Stimulated activated CD8-positive, alpha-beta memory T cell treated with anti-CD3 and anti-CD28 coated beads, Interleukin-2, amount 100 ng/mL, for 1 hour (primary cell): ENCODE measurements at regions not wholly inside any gene's neighbourhood (a gene's known extent, or its start where the extent isn't known, plus 50 kb on each side); places are given as distances from the start of the nearest gene placed in this dataset.

Experiments used
- DNase-seq, 2 donors: peaks; one replicate each; pipeline ENCODE4 v3.0.0-alpha.2; 2020; ENCODE audit warnings: low read depth in 2 of 2

DNA sequence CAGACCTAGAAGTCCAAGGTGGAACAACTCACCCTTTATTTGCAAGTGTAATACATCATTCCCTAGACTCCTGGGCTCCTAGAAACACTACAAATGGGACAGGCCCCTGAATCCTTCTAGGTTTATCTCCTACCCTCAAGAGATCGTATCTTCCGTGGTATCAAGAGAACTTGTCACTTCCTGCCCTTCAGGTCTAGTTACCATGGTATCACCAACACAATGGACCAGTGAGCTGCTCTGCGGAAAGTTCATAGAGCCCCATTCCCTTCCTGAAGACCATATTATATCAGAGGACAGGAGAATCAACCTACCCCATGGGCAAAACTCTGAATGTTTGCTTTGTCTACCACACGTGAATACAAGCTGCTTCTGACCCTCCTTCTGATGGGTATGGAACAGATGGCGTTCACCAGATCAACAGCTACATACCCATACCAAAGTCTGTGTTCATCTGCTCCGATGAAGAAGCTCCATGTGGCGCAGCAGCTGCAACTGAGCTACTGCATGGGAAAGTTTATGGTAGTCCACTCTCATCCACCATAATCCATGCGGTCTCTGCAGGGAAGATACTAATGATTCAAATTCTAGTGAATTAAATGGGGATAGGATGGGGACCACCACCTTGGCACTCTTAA lies 84.6 kb upstream of the KLF13 start:
- no peak for DNase-seq

DNA sequence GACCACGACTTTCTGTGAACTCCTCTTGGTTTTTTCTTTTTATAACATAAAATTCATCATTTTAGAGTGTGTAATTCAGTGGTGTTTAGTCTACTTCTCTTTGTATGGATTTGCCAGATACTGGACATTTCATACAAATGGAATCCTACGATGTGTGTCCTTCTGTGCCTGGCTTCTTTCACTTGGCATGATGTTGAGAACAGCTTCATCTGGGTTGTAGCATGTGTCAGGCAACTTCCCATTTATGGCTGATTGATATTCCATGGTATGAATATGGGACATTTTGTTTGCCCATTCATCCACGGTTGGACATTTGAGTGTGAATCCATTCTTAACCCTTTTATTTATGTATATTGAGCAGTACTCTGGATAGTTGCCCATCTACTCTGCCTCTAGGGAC lies 82.7 kb upstream of the KLF13 start:
- no peak for DNase-seq

DNA sequence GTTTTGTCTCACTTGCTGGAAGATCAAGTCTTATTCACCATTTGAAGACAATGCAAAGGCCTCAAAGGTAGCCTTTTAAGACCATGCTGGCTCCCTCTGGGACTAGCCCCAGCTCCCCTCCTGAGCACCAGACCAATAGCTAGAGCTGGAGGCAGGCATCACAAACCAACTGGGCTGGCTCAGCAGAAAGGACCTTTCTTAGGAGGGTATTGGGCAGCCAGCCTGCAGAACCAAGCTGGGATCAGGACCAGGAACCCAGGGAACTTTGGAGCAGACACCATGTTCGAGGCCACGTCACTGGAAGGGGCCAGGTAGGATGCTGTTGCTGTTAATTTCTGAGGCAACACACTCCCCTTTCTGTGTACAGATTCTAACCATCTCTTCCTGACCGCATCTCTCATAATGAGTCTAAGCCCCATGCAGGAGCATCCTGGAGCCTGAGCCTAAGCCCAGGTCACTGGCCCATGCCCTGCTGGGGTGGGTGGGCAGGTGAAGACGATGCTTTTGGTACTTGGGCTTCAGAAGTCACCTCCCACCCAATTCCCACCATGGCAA lies 81.4 kb upstream of the KLF13 start:
- DNase-seq = no peak

DNA sequence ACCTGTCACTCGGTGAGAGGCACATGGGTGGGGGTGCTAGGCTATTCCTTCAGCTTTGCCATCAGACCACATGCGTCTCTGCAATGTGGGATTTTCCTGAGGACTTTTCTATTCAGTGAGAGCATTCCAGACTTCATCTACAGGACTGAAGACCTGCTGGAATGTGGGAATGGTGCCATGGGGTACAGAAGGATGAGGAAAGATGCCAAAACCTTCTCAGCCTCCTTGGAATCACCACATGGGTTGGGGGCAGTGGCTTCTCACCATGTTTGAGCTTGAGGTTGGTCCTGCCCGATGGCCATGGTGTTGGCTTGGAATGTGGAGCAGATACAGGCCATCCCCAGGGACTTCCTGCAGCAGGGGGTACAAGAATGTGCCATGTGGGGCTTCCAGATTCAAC lies 80.9 kb upstream of the KLF13 start:
- DNase-seq = no peak

DNA sequence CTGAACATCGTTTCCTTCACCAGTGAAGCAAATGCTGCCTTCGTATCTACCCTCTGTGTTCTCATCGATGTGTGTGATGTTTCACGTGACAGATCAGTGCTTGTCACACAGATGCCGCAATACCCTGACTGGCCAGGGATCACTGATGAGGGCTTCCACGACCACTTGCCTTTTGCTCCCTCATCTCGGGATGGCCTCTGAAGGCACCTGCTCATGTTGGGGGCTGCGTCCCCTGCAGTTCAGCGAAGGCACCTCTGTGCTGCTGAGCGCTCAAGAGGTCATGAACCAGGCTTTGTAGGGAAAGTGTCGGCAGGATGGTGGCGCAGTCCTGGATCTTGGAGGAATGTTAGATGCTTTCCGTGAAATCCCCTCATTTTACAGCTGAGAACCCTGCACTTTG lies 79.2 kb upstream of the KLF13 start:
- no peak for DNase-seq

DNA sequence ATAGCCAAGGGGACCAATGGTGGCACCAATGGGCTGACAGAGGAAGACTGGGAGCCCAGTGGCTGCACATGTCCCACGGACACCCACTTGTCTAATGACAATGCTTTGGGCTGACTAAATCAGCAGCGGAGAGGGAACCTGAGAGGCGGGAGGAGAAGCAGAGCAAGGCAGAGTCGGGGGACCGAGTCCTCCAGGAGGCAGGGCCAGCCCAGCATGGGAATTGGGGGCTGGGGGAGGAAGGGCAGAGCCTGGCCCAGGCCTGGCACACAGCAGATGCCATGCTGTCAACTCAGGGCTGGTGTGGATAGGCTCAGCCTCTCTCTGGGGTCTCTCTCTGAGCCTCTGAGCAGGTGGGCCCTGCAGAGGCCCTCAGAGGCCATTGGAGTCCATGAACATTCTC lies 78.4 kb upstream of the KLF13 start:
- no peak for DNase-seq

DNA sequence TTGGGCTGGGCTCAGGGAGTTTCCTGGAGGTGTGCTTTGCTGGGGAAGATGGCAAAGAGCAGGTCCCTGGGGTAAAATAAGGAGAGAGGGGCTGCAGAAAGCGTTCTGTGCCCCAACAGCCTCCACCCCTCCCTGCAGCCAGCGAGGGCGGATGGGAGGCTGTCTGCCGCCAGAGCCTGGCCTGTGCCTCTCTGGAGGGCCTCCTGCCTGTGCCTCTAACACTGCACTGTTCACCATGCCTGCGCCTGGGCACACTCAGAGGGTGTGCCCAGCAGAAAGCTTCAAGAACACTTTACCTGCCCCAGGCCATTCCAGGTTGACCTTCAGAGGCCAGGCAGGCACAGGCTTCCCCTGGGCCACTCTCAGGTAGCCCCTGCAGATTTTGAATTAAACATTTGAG lies 77.7 kb upstream of the KLF13 start:
- no peak for DNase-seq

DNA sequence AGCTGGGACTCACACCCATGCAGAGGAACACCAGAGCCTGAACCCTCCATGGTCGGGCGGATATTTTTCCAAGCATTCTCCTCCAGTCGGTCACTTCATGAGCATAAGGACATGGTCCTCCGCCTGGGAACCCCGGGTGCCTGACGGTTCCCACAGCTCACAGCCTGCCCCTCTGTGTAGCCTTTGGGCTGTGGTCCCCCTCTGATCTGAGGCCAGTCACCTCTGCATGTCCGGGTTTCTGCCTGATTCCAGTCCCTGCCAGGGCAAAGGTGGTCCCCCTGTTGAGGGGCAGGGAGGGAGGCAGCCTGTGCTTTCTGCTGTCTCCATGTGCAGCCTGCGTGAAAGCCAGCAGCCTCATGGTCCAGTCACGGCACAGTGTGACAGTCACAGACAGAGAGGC lies 76.6 kb upstream of the KLF13 start:
- no peak for DNase-seq

DNA sequence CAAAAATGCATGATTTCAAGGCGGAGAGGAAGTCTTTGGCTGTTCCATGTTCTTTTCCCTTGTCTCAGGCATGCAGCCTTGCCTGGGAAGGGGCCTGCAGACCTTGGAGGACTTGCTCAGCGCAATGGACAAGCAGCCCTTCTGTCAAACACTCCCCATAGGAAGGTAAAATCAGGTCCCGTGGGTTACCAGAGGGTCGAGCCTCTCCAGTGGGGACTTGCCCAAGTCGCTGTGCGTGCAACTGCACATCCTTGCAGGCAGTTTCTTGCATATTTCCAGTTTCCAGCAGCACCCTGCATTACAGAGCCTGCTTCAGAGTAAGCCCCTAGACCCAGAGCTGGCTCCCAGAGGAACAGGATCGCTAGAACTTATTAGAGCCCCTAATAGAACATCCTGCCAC lies 75.5 kb upstream of the KLF13 start:
- no peak for DNase-seq

GRCh38 chr15:31252171-31252785 lies 74.4 kb upstream of the KLF13 start:
- DNase-seq = no peak

GRCh38 chr15:31254431-31255175 lies 72.0 kb upstream of the KLF13 start:
- no peak for DNase-seq

GRCh38 chr15:31255176-31255510 lies 71.5 kb upstream of the KLF13 start:
- DNase-seq = no peak

DNA sequence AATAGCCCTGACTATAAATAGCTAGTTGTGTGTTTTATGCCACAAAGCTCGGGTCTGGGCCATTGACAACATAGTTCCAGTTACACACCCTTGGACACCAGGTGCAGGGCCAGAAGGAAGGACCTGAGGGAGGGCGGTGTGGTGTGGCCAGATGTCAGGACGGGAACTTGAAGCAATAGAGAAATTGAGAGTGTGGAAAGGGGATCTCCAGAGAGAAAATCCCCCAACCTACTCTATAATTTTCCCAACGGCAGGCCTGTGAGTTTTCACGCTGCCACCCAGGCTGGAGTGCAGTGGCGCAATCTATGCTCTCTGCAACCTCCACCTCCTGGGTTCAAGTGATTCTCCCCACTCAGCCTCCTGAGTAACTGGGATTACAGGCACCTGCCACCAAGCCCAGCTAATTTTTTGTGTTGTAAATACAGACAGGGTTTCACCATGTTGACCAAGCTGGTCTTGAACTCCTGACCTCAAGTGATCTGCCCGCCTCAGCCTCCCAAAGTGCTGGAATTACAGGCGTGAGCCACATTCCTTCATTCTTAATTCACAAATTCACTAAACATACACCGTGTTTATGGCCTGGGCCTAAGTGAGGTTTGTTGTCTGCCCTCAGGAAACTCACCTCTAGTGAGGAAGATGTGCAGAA lies 70.8 kb upstream of the KLF13 start:
- no peak for DNase-seq

DNA sequence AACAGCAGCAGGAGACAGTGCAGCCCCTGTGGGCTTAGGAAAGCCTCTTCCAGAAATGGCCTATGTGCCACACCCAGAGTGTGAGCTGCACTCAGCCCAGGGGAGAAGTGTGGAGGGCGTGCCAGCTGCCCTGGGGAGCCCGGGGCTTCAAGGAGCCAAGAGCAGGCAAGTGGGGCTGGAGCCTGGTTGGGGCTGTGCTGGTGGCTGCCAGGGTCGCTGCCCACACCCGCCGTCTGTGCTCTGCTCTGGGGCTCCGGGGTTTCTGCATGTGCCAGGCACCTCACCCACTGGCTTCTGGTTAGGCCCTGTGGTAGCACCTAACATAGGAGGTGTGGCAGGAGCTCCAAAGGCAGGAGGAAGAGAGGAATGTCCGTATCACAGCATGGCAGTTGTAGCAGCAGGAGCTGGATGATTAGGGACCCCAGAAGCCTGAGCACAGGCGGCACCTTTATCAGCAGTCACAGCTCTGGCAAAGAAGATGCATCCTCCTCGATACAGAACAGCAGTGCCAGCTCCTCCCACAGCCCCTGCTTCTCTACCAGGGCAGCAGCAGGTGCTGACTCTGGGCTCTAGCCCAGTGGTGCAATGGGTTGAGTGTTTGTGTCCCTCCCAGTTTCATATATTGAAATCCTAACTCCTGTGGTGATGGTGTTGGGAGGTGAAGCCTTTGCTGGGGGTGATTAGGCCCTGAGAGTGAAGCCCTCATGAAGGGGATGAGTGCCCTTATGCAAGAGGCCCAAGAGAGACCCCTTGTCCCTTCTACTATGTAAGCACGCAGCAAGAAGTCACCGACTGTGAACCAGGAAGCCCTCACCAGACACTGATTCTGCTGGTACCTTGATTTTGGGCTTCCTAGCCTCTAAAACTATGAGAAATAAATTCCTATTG lies 70.0 kb upstream of the KLF13 start:
- DNase-seq = no peak

GRCh38 chr15:31257286-31257685 lies 69.3 kb upstream of the KLF13 start:
- DNase-seq = no peak

DNA sequence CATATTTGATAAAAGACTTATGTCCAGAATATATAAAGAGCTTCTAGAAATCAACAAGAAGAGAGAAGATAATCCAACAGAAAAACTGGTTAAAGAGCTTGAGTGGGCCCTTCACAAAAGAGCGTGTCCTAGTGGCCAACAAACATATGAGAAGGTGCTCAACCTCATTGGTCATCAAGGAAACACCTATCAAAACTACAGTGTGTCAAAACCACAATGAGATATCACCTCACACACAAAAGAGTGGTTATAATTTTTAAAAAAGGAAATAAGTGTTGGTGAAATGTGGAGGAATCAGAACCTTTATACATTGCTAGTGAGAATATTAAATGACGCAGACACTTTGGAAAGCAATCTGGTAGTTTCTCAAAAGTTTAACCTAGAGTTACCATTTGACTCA lies 68.4 kb upstream of the KLF13 start:
- DNase-seq = no peak

DNA sequence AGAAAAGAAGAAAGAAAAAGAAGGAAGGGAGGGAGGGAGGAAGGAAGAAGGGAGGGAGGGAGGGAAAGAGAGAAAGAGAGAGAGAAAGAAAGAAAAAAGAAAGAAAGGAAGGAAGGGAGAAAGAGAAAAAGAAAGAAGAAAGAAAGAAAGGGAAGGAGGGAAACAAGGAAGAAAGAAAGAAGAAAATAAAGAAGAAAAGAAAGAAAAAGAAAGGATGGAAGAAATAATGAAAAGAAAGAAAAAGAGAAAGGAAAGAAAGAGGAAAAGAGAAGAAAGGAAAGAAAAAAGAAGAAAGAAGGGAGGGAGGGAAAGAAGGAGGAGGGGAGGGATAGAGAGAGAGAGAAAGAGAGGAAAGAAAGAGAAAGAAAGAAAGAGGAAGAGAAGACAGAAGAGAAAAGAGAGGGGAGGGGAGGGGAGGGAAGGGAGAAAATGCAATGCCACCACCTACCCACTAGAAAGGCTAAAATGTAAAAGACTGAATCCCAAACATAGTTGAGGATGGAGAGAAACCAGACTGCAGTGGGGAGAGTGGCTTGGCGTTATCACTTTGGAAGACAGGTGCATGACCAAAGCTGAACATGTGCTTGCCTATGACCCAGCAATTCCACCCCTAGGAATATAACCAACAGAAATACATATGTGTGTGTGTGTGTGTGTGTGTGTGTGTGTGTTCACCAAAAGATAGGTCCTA lies 66.9 kb upstream of the KLF13 start:
- no peak for DNase-seq

- no peak for DNase-seq
These were observed 65.9 kb upstream of the KLF13 start for GRCh38 chr15:31260646-31261265.

DNA sequence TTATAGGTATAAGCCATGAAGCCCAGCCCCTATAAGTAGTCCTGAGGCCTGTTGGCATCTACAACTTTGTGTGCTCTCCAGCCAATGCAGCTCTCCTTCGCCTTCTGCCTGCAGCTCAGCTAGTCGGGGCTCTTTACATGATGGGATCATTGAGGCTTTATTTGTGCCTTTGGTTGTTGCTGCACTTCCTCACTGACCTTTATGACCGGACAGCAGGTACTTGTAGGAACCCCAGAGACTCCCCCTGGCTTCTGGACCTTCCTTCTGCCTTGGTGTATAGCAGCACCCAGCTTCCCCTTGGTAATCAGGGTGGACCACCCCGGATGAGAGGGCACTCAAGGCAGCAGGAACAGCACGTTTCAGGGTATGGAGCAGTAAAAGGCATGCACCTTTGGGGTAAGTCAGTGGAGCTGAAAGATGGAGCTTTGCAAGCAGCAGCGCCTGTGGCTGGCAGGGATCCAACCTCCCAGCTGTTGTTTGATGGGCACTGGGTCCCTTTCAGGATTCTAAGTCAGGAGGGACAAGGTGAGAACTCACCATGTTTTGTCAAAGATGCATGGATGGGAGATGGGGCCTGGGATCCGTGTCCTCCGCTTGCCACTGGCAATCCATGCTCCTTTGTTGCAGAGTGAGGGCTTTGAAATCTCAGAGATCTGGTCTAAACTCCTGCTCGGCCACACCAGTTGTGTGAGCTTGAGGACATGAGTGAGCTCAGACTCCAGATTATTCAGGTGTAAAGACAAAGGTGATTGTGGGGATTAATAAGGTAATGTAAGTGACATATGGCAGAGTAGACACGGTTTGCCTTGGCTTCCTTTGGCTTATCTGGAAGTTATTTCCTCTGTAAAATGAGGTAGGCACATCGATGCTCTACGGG lies 65.1 kb upstream of the KLF13 start:
- no peak for DNase-seq

DNA sequence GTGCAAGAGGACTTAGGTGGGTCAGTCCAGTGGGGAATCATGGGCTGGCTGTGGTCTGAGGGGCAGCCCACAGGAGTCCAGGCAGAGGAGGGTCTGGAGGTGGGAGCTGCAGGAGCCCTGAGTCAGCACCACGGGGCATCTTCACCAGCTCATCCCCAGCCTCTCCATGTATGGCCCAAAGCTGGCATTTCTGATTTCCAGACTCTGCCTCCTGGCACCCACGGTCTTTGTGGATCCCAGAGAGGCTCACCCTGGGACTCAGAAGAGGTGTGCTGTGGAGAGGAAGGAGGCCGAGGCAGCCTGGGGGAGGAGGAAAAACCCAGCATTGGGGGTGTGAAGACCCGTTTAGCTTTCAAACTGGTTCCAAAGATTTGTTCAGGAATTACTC lies 64.5 kb upstream of the KLF13 start:
- DNase-seq = no peak
